HFF-Myc (cell line): ENCODE measurements at regions not wholly inside any gene's neighbourhood (a gene's known extent, or its start where the extent isn't known, plus 50 kb on each side); places are given as distances from the start of the nearest gene placed in this dataset.

Experiments used
- DNase-seq: peaks from one replicate; pipeline ENCODE4 v3.0.0-alpha.2; 2011; ENCODE audit warnings: low read depth; ENCODE audit errors: extremely low read depth
- H3K4me3 ChIP-seq: replicated peaks from 2 replicates; pipeline ENCODE4 v1.5.1; 2011; ENCODE audit warnings: low read depth, mild to moderate bottlenecking, control low read depth, low read length
- CTCF ChIP-seq: IDR thresholded peaks from 2 replicates; pipeline ENCODE4 v1.5.1; 2012; ENCODE audit warnings: mild to moderate bottlenecking, low read depth, low read length, control low read depth; ENCODE audit errors: missing control alignments

GRCh38 chr4:124389591-124389990 lies 322.9 kb downstream of the ANKRD50 start:
- no peak for TF ChIP-seq CTCF
- no peak for DNase-seq

GRCh38 chr4:124390861-124391260 lies 321.7 kb downstream of the ANKRD50 start:
- no peak for DNase-seq
- no peak for TF ChIP-seq CTCF
- no peak overlapping the region for H3K4me3 ChIP-seq

More at GRCh38 chr4:124389591-124389990, 322.9 kb downstream of the ANKRD50 start:
- no peak overlapping the region for H3K4me3 ChIP-seq

DNA sequence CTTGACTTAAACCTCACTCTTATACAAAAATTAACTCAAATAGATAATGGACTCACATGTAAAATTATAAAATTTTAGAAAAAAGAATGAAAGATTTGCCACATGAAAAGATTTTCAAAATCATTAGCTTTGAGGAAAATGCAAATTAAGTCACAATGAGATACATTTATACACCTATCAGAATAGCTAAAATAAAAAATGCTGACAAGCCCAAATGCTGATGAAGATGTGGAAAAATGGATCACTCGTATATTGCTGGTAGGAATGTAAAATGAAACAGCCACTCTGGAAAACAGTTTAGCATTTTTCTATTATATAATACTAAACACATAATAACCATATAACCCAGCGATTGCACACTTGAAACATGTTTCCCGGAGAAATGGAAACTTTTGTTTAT lies 316.2 kb downstream of the ANKRD50 start:
- no peak for TF ChIP-seq CTCF
- no peak for DNase-seq

GRCh38 chr4:124401606-124402005 lies 310.9 kb downstream of the ANKRD50 start:
- no peak for DNase-seq
- TF ChIP-seq CTCF: no peak
- H3K4me3 ChIP-seq: no peak overlapping the region

More for the DNA sequence above, 316.2 kb downstream of the ANKRD50 start:
- H3K4me3 ChIP-seq: no peak overlapping the region

DNA sequence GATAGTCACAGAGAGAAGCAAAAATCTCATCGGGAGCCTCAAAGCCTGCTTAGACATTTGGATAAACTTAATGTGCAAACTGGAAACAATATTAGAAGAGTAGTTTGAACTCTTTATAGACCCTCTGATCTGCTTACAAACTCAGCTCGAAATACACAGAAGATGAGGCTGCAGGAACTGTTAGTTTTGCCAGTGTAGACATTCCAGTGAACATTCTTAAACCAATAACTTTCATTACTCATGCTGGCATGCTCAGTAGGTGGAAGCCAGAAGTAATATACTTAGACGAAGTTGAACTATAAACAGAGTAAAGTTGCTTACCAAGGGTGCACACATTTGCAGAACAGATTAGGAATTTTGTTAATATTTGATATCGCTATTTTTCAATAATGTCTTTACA lies 303.5 kb downstream of the ANKRD50 start:
- H3K4me3 ChIP-seq: no peak overlapping the region
- no peak for TF ChIP-seq CTCF
- no peak for DNase-seq

DNA sequence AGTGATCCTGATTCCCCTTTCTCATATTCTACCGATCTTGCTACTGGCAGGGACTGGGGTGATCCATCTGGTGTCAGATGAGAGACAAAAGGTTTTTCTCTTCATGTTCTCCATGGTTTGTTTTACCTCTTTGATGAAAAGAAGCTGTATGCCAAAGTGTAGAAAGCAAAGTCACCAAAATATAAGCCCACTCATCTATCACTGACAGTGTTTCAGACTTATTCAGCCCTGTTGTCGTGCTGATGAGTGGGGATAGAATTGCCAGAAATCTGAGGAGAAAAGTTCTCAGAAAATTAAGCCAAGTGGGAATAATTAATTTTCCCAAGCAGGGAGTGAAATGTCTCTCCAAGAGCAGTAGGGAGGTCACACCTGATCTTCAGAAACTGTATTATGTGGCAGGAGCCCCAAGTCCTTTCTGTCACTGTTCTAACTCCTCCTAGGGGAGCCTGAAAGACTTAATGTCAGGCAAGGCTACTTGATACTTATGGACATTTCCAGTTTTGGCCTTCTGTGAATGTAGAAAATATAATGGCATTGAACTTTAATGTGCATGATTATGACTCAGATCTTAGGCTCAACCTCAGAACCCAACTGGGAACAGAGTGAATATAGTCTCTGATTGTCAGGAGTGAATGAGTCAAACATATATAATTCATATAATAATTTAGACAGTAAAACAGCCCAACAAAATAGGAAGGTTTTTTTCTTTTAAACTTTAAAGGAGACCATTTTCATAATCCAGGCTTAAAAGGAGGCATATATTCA lies 298.1 kb downstream of the ANKRD50 start:
- no peak overlapping the region for H3K4me3 ChIP-seq

More for the DNA sequence above, 298.1 kb downstream of the ANKRD50 start:
- TF ChIP-seq CTCF: no peak
- no peak for DNase-seq
